Activated CD8-positive, alpha-beta memory T cell treated with anti-CD3 and anti-CD28 coated beads, Interleukin-2, amount 50 U/mL, for 24 hours (primary cell): ENCODE measurements at regions not wholly inside any gene's neighbourhood (a gene's known extent, or its start where the extent isn't known, plus 50 kb on each side); places are given as distances from the start of the nearest gene placed in this dataset.
"Not testable (repeated sequence)": the region's sequence is repeated elsewhere in the genome, so short reads cannot be mapped to it uniquely, and the experiment has no call there.

ENCODE experiments used
- DNase-seq: peaks from one replicate; pipeline ENCODE4 v3.0.0-alpha.2; 2020; ENCODE audit errors: extremely low read depth

DNA sequence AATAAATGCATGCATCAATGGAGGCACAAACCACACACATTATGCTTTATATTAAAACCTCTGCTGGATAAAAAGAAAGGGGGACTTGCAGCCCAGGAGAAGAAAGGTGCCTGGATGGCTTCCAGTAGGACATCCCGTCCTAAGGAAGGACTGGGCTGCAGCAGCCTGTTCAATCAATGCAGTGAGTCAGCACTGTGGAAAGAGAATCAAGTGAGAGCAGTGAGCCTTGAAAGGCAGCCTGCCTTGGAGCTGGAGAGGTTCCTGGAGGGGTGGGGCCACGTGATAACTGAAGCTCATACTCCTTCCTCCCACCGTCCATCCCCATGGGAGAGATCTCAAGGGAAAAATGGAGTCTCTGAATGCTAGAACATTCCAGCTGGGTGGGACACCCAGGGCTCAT is 501.2 kb downstream of the ADRA2A start:
- no peak for DNase-seq

GRCh38 chr10:111579473-111579872 is 502.6 kb downstream of the ADRA2A start:
- no peak for DNase-seq

DNA sequence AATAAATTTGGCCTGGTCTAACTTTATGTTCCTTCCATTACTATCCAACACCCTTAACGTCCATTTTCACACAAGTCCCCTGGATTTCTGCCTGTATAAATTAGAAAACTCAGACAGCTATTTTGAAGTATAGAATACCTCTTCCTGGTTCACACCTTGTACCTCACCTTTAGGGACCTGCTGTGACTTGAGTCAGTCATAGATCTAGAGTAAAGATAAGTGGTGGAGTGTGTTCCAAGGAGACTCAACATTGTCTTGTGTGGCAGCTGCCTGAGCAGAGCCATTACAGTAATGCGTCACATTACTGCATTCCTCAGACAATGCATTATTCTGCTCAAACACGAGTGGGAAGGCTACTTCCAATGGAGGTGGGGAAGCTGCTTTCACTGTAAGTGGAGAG is 513.9 kb downstream of the ADRA2A start:
- no peak for DNase-seq

DNA sequence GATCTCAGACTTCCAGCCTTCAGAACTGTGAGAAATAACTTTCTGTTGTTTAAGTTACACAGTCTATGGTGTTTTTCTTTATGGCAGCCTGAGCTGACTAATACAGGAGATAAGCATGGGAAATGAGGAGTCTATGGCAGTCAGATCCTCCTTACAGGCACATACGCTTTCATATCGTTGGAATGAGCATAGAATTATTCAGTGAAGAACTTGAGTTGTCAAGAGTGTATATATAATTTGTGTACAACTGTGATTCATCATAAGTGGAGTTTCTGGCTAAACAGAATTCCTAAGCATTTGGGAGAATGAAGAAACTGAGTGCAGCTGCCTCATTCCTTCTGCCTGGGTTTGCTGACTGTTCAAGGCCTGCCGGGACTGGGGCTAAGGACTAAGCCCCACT is 516.7 kb downstream of the ADRA2A start:
- no peak for DNase-seq

DNA sequence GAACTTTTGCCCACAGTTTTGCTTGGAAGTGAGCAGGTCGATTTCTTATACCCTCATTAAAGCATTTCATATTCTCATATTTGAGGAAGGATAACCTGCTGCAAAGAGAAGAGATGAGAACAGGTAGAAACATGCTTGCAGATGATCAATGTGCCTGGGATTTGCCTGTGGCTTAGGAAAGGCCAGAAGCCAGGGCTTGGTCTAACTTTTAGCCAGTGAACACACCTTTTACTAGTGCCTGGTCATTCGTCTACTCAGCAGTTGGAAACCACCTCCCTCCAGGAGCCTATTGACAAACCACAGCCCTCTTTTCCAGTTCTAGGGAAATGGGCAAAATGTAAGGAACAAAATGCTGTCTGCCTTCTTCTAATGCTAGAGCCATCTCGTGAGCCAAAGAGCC is 518.3 kb downstream of the ADRA2A start:
- no peak for DNase-seq

DNA sequence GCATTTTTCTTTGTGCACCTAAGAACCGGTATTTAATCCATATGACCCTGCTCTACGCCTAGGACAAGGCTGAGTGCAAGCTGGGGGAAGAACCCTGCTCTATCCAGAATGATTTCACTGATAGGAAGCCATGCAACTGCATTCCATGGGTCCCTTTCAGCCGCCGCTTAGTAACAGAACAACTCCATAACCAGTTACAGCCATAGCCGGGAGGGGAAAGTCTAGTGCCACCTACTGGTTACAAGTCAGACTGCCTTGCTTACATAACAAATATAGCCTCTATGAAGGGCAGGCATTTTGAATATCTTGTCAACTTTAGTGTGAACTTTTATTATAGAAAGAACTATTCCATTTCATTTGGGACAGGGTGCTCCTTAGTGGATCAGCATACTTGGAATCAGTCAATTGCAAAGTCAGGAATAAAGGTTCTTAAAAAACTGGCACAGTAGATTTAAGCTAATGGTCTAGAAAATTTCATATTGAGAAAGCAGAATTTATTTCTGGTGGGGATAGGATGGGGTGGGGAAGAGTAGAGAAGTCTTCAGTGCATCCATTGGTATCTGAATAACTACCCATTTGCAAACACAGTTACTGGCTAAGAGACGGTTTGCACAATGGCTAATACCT is 521.7 kb downstream of the ADRA2A start:
- DNase-seq: peak; percentile 10

DNA sequence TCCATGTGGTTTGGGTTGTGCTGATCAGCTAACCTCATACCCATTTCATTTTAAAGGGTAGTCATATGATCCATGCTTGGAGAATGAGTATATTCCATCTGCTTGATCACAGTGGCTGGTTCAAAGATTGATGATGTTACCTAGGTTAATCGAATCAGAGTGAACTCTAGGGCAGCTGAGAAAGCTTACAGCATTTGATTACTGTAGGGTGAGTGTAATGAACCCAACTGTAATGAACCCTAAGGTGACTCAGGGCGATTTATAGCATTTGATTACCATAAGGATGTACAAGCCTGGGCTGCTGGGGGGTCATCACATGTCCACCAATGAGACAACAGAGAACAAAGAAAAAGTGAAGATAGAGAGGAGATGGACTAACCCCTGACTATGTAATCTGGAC is 523.1 kb downstream of the ADRA2A start:
- DNase-seq: no peak

DNA sequence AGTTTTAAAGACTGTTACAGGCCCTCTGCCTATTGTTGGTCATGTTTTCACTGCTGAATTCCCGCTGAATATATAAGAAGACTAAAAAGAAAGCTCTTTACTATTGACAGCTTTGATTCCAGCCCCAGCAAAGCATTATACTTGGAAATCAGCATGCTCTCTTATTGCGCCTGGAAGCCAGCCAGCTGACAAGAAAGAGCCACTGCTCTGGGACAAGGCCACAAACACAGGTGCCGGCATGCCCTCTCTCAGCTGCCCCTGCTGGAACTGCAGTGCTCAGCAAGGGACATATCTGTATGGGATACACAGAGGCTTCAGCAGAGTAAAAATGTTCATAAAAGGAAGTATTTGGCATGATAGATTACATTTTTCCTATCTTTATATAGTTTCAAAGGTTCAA is 523.9 kb downstream of the ADRA2A start:
- no peak for DNase-seq

- no peak for DNase-seq
Observed at GRCh38 chr10:111612273-111612672, 535.4 kb downstream of the ADRA2A start.

DNA sequence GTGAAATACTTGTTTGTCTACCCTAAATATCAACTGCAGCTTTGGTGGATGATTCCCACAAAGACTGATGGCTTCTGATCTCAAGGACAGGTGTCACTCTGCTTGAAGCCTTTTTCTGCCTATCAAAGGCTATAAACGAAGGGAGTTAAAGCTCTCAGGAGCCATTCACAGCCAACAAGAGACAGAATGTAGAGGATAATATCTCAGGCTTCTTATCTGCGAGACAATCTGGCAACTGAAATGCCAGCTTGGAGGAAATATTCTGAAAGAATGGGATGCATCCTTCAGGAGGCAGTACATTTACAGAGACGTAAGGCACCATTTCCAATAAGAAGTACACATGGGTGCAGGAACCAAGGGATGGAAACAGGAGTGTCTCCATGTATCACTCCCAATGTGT is 549.4 kb downstream of the GPAM start:
- DNase-seq: no peak

DNA sequence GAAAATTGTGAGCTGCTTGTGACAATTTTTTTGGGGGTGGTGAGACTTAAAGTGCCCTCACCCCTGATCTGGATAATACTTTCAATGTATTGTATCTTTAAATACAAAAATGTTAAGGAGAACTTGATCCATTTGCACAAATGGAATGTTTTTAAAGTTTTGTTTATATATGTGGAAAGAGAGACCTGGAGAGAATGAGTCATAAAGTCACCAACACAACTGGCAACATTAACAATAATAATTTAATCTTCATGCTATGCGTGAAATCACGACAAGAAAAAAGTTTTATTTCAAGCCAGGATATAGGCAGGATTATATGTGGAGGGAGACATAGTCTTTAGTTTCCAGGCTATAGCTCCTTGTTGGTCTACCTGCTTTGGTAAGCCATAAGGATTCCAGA is 537.5 kb downstream of the GPAM start:
- DNase-seq: no peak

GRCh38 chr10:111648046-111648445 is 535.5 kb downstream of the GPAM start:
- DNase-seq: no peak

DNA sequence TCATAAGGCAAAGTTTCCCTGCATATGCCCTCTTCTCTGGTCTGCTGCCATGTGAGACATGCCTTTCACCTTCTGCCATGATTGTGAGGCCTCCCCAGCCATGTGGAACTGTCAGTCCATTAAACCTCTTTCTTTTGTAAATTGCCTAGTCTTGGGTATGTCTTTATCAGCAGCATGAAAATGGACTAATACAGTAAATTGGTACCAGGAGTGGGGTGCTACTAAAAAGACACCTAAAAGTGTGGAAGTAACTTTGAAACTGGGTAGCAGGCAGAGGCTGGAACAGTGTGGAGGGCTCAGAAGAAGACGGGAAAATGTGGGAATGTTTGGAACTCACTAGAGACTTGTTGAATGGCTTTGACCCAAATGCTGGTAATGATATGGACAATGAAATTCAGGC is 534.5 kb downstream of the GPAM start:
- DNase-seq: not testable (repeated sequence)

DNA sequence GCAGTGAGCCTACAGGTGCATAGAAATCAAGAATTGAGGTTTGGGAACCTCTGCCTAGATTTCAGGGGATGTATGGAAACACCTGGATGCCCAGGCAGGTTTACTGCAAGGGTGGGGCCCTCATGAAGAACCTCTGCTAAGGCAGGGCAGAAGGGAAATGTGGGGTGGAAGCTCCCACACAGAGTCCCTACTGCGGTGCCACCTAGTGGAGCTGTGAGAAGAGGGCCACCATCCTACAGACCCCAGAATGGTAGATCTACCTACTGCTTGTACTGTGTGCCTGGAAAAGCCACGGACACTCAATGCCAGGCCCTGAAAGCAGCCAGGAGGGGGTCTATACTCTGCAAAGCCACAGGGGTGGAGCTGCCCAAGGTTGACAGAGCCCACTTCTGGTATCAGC is 533.5 kb downstream of the GPAM start:
- DNase-seq: no peak

- DNase-seq: no peak
Observed at GRCh38 chr10:111656066-111656465, 527.5 kb downstream of the GPAM start.

DNA sequence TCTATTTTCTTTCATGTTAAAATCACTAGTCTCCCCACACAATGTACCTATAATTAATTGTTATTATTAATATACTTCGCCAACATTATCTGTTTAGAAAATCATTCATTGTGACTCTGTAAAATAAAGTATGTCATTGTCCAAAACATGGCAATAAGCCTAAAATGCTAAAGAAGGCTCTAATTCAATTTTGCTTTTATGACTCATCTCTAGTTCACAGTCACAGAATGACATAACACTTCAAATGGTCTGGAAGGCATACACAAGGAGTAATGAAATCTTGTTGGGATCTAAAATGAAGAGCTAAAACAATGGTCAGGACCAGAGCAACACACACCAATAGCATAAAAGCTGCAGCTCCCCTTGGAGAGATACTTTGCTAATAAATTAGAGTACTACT is 505.8 kb downstream of the GPAM start:
- no peak for DNase-seq

DNA sequence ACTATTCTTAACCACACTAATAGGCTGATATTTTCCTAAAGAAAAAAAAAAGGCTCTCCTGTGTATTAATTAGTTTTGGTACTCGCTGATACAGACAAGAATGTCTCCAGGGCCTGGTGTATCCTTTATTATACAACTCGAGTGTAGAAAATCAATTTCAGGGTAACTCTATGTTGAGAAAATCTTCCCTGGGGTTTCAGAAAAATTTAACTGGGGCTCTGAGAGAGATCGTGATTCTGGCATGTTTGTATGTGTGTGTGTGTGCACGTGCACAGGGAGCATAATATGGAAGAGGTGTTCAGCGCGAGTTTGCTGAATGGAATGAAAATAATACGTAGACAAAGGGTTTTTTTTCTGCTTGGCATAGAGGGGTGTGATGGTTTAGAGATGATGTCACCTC is 496.8 kb downstream of the GPAM start:
- no peak for DNase-seq

GRCh38 chr10:111698711-111699110 is 484.9 kb downstream of the GPAM start:
- DNase-seq: no peak

DNA sequence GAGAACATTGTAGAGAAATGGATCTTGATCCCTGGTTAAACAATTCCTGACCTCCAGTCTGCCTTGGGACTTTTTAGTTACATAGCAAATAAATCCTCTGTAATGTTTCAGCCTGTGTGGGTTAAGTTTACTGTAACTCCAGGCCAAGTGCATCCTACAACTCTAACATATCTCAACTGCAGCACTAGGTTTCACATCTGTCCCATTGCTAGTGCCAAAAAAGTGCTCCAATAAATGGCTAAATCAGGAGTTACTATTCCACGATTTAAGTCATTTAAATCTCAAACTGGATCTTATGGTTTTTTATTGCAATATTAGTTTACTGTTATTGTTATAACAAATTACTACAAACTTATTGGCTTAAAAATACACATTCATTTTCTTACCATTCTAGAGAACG is 479.6 kb downstream of the GPAM start:
- DNase-seq: no peak

DNA sequence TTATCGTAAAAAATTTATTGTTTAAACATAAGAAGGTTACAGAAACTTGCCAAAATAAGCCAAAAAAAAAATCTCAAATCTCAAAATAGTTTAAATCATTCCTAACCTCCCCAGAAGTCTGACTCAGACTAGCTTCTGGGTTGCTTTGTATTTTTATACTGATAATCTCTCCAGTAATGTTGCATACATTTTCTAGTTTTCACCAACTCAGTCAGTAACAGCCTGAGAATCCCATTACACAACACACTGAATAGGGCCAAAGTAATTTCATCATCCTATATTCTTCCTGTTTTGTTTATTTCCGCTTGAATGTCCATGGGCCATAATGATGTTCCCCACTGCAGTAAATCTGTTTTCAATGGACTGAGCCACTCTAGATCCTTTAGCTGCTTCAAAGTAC is 478.5 kb downstream of the GPAM start:
- DNase-seq: no peak

GRCh38 chr10:111706331-111706730 is 477.2 kb downstream of the GPAM start:
- no peak for DNase-seq

GRCh38 chr10:111707076-111707475 is 476.5 kb downstream of the GPAM start:
- DNase-seq: no peak

DNA sequence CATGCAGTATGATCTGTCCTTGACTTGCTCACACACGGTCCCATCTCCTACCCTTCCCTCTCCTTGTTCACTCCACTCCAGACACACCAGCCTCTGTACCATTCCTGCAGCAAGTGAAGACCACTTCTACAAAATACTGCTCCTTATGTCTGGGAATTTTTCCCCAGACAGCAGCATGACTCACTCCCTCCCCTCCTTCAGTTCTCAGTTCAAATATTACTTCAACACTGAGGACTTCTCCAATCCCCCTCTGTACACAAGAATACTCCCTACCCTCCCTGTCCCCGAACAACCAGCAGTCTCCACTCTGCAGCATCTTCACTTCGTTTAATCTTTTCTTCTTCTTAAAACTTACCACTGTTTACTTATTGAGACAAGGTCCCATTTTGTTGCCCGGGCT is 474.0 kb downstream of the GPAM start:
- no peak for DNase-seq

DNA sequence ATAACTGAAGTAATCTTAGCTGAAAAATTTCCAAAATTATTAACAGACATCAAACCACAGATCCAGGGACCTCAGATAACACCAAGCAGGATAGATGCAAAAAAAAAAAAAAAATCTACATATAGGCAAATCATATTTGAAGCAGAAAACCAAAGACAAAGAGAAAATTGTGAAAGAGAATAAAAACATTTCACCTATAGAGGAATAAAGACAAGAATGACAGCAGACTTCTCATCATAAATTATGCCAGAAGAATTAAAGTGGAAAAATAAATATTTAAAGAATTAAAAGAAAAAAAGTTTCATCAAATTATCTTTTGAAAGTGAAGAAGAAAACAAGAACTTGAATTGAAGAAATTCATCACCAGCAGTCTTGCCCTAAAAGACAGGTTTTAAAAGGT is 467.5 kb downstream of the GPAM start:
- DNase-seq: no peak

DNA sequence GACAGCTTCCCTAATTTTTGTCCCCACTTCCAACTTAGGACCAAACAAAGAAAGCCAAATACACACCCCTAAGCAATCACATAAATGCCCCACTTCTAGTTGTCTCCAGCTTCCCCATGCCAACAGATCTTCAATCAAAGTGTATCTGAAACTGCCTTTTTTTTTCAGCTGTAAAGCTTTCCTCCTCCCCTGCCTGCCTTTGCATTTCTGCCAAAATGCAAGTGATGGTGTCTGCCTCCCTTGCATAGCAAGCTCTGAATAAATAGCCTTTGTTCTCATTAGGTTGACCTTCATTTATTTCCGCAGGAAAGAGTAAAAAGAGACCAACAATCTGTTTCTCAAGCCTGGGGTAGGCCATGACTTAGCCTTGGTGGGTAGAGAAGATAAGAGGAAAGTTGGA is 459.4 kb downstream of the GPAM start:
- DNase-seq: no peak
